Cardiac muscle cell (in vitro differentiated cells and primary cell): ENCODE measurements at regions not wholly inside any gene's neighbourhood (a gene's known extent, or its start where the extent isn't known, plus 50 kb on each side); places are given as distances from the start of the nearest gene placed in this dataset.
"Not testable (repeated sequence)": the region's sequence is repeated elsewhere in the genome, so short reads cannot be mapped to it uniquely, and the experiment has no call there.

Experiments
- DNase-seq, 2 donors: peaks; one replicate each; pipeline versions ENCODE4 v3.0.0 to v3.0.0-alpha.2; 2010 to 2017; ENCODE audit warnings: low read depth in 1 of 2, low spot score in 1 of 2
- H3K27ac ChIP-seq: fragments of 200-600 bp; sonication (generic); 2 replicates; pipeline ENCODE4 v1.5.1; 2016
- H3K27me3 ChIP-seq: fragments of 200-600 bp; sonication (generic); 2 replicates; pipeline ENCODE4 v1.6.0; 2016; ENCODE audit warnings: control low read depth
- H3K36me3 ChIP-seq: fragments of 200-600 bp; sonication (generic); 2 replicates; pipeline ENCODE4 v1.5.1; 2016; ENCODE audit warnings: control low read depth
- H3K4me1 ChIP-seq: fragments of 200-600 bp; sonication (generic); 2 replicates; pipeline ENCODE4 v1.8.1; 2017; ENCODE audit warnings: low read depth, mild to moderate bottlenecking, mixed run types
- H3K4me3 ChIP-seq: fragments of 200-600 bp; sonication (generic); 2 replicates; pipeline ENCODE4 v1.5.1; 2016; ENCODE audit warnings: mild to moderate bottlenecking
- H3K9me3 ChIP-seq: fragments of 200-600 bp; sonication (generic); 2 replicates; pipeline ENCODE4 v1.5.1; 2017; ENCODE audit warnings: low read depth, mild to moderate bottlenecking, control low read depth
- TF ChIP-seq, protein P1 (sequence below): IDR thresholded peaks from 2 replicates; pipeline ENCODE4 v1.5.1; 2012; ENCODE audit warnings: low read depth, mild to moderate bottlenecking, low read length

DNA sequence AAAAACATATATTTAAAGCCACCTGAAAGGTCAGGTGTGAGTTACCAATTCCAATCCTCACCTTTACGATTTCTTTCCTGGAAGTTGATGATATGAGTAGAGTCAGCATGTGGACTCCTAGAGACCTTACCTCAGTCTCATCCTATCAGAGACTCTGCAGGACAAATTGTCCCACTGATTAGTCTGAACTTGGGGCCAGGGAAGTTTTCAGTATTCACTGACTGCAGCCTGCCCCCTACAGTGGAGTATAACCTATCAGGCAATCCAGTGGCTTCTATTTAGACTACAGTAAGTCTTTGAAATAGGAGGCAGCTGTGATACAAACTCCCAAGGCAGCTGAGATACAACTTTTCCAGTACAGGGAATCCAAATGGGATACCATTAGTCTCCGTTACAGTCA is 449.4 kb upstream of the CDH10 start:
- no peak overlapping the region for H3K4me3 ChIP-seq
- H3K27ac ChIP-seq: no peak overlapping the region
- H3K4me1 ChIP-seq: no peaks in the 10 kb centered on the region
- H3K9me3 ChIP-seq: no peaks in the 10 kb centered on the region
- no peak for DNase-seq
- TF ChIP-seq, protein P1, sequence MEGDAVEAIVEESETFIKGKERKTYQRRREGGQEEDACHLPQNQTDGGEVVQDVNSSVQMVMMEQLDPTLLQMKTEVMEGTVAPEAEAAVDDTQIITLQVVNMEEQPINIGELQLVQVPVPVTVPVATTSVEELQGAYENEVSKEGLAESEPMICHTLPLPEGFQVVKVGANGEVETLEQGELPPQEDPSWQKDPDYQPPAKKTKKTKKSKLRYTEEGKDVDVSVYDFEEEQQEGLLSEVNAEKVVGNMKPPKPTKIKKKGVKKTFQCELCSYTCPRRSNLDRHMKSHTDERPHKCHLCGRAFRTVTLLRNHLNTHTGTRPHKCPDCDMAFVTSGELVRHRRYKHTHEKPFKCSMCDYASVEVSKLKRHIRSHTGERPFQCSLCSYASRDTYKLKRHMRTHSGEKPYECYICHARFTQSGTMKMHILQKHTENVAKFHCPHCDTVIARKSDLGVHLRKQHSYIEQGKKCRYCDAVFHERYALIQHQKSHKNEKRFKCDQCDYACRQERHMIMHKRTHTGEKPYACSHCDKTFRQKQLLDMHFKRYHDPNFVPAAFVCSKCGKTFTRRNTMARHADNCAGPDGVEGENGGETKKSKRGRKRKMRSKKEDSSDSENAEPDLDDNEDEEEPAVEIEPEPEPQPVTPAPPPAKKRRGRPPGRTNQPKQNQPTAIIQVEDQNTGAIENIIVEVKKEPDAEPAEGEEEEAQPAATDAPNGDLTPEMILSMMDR: no peak
- H3K36me3 ChIP-seq: no peaks in the 10 kb centered on the region
- H3K27me3 ChIP-seq: no peaks in the 10 kb centered on the region

DNA sequence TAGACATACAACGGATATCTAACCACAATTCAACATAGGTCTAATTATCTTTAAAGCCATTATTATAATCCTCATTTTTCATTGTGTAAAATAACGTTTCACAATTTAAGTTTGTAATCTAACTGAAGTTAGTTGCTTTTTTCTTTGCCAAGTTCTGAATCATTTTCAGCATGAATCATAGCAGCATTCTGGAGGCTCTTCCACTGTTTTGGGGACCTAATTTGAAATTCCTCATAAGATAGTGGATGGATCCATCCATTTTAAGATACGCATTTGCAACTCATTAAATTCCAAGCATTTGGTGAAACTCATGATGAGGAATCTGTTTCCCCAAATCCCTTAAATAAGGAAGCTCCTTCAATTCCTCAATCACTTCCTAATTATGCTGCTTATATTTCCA is 447.1 kb upstream of the CDH10 start:
- H3K27me3 ChIP-seq: no peaks in the 10 kb centered on the region
- no peak overlapping the region for H3K4me3 ChIP-seq
- TF ChIP-seq, protein P1: no peak
- H3K9me3 ChIP-seq: no peaks in the 10 kb centered on the region
- no peak for DNase-seq
- H3K4me1 ChIP-seq: no peaks in the 10 kb centered on the region
- no peaks in the 10 kb centered on the region for H3K36me3 ChIP-seq
- no peak overlapping the region for H3K27ac ChIP-seq

DNA sequence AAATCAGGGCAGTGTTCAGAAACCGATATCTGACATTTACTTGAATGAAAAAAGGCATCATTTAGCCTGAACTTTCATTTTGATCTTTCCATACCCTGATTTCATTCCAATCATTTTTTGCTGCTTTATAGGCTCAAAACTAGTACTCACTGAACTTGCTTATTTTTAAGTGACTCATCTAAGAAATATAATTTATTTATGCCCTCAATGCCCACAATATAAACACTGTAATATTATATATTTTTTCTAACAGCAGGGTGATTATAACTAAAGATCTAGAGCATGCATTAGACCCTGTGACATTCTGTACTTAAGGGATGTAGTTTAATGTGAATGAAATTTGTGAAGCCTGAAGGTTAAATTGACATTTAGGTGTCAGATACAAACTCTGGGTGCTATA is 446.1 kb upstream of the CDH10 start:
- Histone ChIP-seq H3K4me3 (no peak overlapping the region), H3K36me3 (no peaks in the 10 kb centered on the region), H3K27ac (no peak overlapping the region), H3K9me3 (no peaks in the 10 kb centered on the region), H3K27me3 (no peaks in the 10 kb centered on the region), H3K4me1 (no peaks in the 10 kb centered on the region)
- no peak for DNase-seq
- TF ChIP-seq, protein P1: no peak

DNA sequence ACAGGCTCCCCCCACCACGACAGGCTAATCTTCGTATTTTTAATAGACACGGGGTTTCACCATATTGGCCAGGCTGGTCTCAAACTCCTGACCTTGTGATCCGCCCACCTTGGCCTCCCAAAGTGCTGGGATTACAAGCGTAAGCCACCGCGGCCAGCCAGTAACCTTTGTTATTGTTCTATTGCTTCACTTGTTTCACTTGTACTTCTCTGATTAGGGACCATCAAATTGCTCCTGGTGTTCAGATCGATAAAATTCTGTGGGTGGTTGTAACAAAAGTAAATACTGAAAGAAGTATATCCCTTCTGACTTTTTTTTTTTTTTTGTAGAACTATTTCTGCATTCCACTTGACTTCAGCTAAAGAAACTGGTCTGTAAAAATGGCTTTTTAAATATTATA is 445.5 kb upstream of the CDH10 start:
- H3K4me3 ChIP-seq: no peak overlapping the region
- no peak overlapping the region for H3K27ac ChIP-seq
- no peak for DNase-seq
- TF ChIP-seq, protein P1: no peak
- H3K4me1 ChIP-seq: no peaks in the 10 kb centered on the region
- H3K9me3 ChIP-seq: no peaks in the 10 kb centered on the region
- H3K27me3 ChIP-seq: no peaks in the 10 kb centered on the region
- H3K36me3 ChIP-seq: no peaks in the 10 kb centered on the region

DNA sequence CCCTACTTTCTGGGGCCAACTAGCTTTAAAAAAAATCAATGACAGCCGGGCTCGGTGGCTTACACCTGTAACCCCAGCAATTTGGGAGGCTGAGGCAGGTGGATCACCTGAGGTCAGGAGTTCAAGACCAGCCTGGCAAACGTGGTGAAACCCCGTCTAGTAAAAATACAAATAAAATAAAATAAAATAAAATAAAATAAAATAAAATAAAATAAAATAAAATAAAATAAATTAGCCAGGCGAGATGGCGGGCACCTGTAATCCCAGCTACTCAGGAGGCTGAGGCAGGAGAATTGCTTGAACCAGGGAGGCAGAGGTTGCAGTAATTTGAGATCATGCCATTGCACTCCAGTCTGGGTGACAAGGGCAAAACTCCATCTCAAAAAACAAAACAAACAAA is 443.9 kb upstream of the CDH10 start:
- not testable (repeated sequence) for H3K9me3 ChIP-seq, DNase-seq

DNA sequence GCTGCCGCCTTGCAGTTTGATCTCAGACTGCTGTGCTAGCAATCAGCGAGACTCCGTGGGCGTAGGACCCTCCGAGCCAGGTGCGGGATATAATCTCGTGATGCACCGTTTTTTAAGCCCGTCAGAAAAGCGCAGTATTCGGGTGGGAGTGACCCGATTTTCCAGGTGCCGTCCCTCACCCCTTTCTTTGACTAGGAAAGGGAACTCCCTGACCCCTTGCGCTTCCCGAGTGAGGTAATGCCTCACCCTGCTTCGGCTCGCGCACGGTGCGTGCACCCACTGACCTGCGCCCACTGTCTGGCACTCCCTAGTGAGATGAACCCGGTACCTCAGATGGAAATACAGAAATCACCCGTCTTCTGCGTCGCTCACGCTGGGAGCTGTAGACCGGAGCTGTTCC is 438.5 kb upstream of the CDH10 start:
- H3K36me3 ChIP-seq, H3K4me1 ChIP-seq, H3K4me3 ChIP-seq, H3K27ac ChIP-seq, H3K9me3 ChIP-seq, H3K27me3 ChIP-seq, DNase-seq: not testable (repeated sequence)

More for the DNA sequence above, 443.9 kb upstream of the CDH10 start:
- not testable (repeated sequence) for H3K4me1 ChIP-seq, H3K27ac ChIP-seq, H3K27me3 ChIP-seq, H3K4me3 ChIP-seq, H3K36me3 ChIP-seq

DNA sequence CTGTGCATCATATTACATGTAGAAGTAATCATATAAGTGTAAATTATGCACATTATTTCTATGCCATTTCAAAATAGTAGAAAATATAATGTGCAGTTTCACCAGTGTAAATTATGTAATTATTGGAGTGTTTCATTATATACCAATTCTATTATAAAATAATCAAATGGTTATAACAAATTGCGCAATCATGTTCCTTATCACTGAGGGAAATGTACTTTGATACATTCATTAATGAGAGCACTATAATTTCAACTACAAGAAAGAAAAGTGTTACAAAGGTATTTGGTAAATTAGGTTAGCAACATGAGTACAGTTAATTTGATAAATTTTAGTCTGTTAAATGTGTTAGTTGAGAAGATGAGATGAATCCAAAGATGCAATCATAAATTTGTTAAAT is 421.5 kb upstream of the CDH10 start:
- H3K9me3 ChIP-seq: no peaks in the 10 kb centered on the region
- H3K27ac ChIP-seq: no peak overlapping the region

More for the DNA sequence above, 421.5 kb upstream of the CDH10 start:
- H3K4me1 ChIP-seq: no peaks in the 10 kb centered on the region
- H3K4me3 ChIP-seq: no peak overlapping the region
- TF ChIP-seq, protein P1: no peak
- H3K36me3 ChIP-seq: no peaks in the 10 kb centered on the region
- H3K27me3 ChIP-seq: no peaks in the 10 kb centered on the region
- no peak for DNase-seq
